ENCODE measurements at regions not wholly inside any gene's neighbourhood (a gene's known extent, or its start where the extent isn't known, plus 50 kb on each side); places are given as distances from the start of the nearest gene placed in this dataset.

GRCh38 chr7:155993420-155994278 lies 181.4 kb upstream of the SHH start:
- intact Hi-C loops (cut with DNase I), result no loop called here
- ATAC-seq (ENCODE audit: poor library complexity) (no peak), DNase-seq (no peak)

- ATAC-seq (ENCODE audit: poor library complexity) (no peak), DNase-seq (no peak)
- intact Hi-C loops (cut with DNase I), result no loop called here
Observed at GRCh38 chr7:155992974-155993373, 180.7 kb upstream of the SHH start.

GRCh38 chr7:155992538-155992937 lies 180.3 kb upstream of the SHH start:
- intact Hi-C loops (cut with DNase I), result no loop called here
- DNase-seq, result no peak
- ATAC-seq (ENCODE audit: poor library complexity), result no peak

GRCh38 chr7:155992107-155992506 lies 179.8 kb upstream of the SHH start:
- no peak for ATAC-seq (ENCODE audit: poor library complexity)
- no peak for DNase-seq
- intact Hi-C loops (cut with DNase I), result no loop called here

- intact Hi-C loops (cut with DNase I), result no loop called here
- no peak for DNase-seq
Observed at GRCh38 chr7:155991470-155991869, 179.2 kb upstream of the SHH start.

GRCh38 chr7:155988416-155988815 lies 176.2 kb upstream of the SHH start:
- DNase-seq (no peak), ATAC-seq (ENCODE audit: poor library complexity) (no peak)
- intact Hi-C loops (cut with DNase I), result no loop called here

More at GRCh38 chr7:155991470-155991869, 179.2 kb upstream of the SHH start:
- ATAC-seq (ENCODE audit: poor library complexity), result no peak

- intact Hi-C loops (cut with DNase I), result no loop called here
Observed at GRCh38 chr7:155987681-155988235, 175.5 kb upstream of the SHH start.

GRCh38 chr7:155986497-155987160 lies 174.4 kb upstream of the SHH start:
- DNase-seq (no peak), ATAC-seq (ENCODE audit: poor library complexity) (no peak)
- intact Hi-C loops (cut with DNase I), result no loop called here

More at GRCh38 chr7:155987681-155988235, 175.5 kb upstream of the SHH start:
- ATAC-seq (ENCODE audit: poor library complexity) (no peak), DNase-seq (no peak)

GRCh38 chr7:155985518-155986250 lies 173.4 kb upstream of the SHH start:
- ATAC-seq (ENCODE audit: poor library complexity) (no peak), DNase-seq (no peak)
- intact Hi-C loops (cut with DNase I), result no loop called here

GRCh38 chr7:155984609-155985405 lies 172.5 kb upstream of the SHH start:
- intact Hi-C loops (cut with DNase I), result no loop called here
- DNase-seq (no peak), ATAC-seq (ENCODE audit: poor library complexity) (no peak)

- no peak for ATAC-seq (ENCODE audit: poor library complexity)
- intact Hi-C loops (cut with DNase I), result no loop called here
Observed at GRCh38 chr7:155984028-155984580, 171.8 kb upstream of the SHH start.

GRCh38 chr7:155983176-155983815 lies 171.0 kb upstream of the SHH start:
- DNase-seq, result no peak
- no peak for ATAC-seq (ENCODE audit: poor library complexity)
- intact Hi-C loops (cut with DNase I), result no loop called here

More at GRCh38 chr7:155984028-155984580, 171.8 kb upstream of the SHH start:
- DNase-seq, result no peak

GRCh38 chr7:155981703-155982102 lies 169.4 kb upstream of the SHH start:
- intact Hi-C loops (cut with DNase I), result no loop called here
- ATAC-seq (ENCODE audit: poor library complexity) (no peak), DNase-seq (no peak)

GRCh38 chr7:155980841-155981240 lies 168.6 kb upstream of the SHH start:
- DNase-seq, result no peak
- no peak for ATAC-seq (ENCODE audit: poor library complexity)
- intact Hi-C loops (cut with DNase I), result no loop called here

GRCh38 chr7:155979994-155980393 lies 167.7 kb upstream of the SHH start:
- no peak for ATAC-seq (ENCODE audit: poor library complexity)
- no peak for DNase-seq
- intact Hi-C loops (cut with DNase I), result no loop called here

GRCh38 chr7:155979566-155979965 lies 167.3 kb upstream of the SHH start:
- no peak for DNase-seq
- intact Hi-C loops (cut with DNase I), result no loop called here
- no peak for ATAC-seq (ENCODE audit: poor library complexity)

- intact Hi-C loops (cut with DNase I), result no loop called here
- DNase-seq, result no peak
- no peak for ATAC-seq (ENCODE audit: poor library complexity)
Observed at GRCh38 chr7:155975490-155975889, 163.2 kb upstream of the SHH start.
